SK-N-SH (cell line): ENCODE measurements at regions not wholly inside any gene's neighbourhood (a gene's known extent, or its start where the extent isn't known, plus 50 kb on each side); places are given as distances from the start of the nearest gene placed in this dataset.

Source experiments
- CTCF ChIP-seq: fragments of 200-600 bp; sonication (generic); IDR thresholded peaks from 2 replicates; pipeline ENCODE4 v1.6.1; 2017; ENCODE audit warnings: antibody characterized with exemption, mild to moderate bottlenecking, moderate library complexity
- MXI1 ChIP-seq: IDR thresholded peaks from 2 replicates; pipeline ENCODE4 v1.6.1; 2012; ENCODE audit warnings: mild to moderate bottlenecking, low read depth, low read length, improper control_type of control experiment

DNA sequence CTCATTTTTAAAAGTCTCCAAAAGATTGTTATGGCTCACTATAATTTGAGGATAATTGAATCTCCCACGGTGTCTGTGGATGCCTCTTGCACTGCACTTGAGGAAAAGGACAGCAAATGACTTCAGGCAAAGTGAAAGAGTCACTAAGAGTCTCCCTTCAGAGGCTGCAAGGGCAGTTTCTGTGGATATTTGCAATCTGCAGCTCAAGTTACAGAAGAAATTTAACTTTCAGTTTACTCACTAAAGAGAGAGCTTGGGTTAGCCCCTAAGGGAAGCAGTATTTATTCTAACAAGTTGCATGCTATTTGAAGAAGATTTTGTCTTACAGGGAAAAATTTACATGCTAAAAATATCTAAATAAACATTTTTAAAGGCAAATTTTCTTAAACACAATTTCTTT lies 912.0 kb upstream of the TENM3 start:
- TF ChIP-seq CTCF, result no peak
- no peak for TF ChIP-seq MXI1
